ENCODE measurements at regions not wholly inside any gene's neighbourhood (a gene's known extent, or its start where the extent isn't known, plus 50 kb on each side); places are given as distances from the start of the nearest gene placed in this dataset.
"Not testable (repeated sequence)": the region's sequence is repeated elsewhere in the genome, so short reads cannot be mapped to it uniquely, and the experiment has no call there.

- H3K27ac Mint-ChIP-seq; DNase-seq; H3K36me3 Mint-ChIP-seq; H3K4me3 Mint-ChIP-seq; H3K4me1 Mint-ChIP-seq; ATAC-seq; CTCF ChIA-PET; H3K27me3 Mint-ChIP-seq; H3K9me3 Mint-ChIP-seq (ENCODE audit: low read depth): not testable (repeated sequence)
Observed at GRCh38 chr21:13985865-13986863, 224.6 kb downstream of the LIPI start.

DNA sequence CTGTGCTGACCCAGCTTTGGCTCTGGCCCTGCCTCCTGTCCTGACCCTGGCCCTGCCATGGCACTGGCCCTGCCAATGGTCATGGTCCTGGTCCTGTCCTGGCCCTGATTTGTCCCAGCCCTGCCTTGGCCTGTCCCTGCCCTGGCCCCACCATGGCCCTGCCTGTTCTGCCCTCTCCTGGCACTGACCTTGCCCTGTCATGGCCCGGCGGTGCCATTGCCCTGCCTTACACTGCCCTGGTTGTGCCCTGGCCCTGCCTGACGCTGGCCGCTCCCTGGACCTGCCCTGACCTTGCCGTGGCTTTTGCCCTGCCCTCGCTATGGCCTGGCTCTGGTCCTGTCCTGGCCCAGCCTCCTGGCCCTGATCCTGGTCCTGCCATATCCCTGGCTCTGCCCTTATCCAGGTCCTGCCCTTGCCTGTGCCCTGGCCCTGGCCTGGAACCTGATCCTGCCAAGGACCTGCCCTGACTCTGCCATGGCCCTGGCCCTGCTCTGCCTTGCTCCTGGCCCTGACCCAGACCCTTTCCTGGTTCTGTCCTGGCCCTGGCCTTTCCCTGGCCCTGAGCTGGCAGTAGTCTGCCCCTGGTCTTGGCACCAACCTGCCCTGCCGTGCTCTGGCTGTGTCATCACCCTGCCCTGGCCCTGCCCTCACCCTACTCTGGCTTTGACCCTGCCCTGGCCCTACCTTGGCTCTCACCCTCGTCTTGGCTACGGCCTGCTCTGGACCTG is 225.5 kb downstream of the LIPI start:
- ATAC-seq: not testable (repeated sequence)

GRCh38 chr21:13984728-13985127 is 226.0 kb downstream of the LIPI start:
- H3K9me3 Mint-ChIP-seq (ENCODE audit: low read depth); H3K4me1 Mint-ChIP-seq; H3K27me3 Mint-ChIP-seq; DNase-seq; H3K27ac Mint-ChIP-seq; H3K4me3 Mint-ChIP-seq; CTCF ChIA-PET; H3K36me3 Mint-ChIP-seq; ATAC-seq: not testable (repeated sequence)

More for the DNA sequence above, 225.5 kb downstream of the LIPI start:
- H3K27ac Mint-ChIP-seq; DNase-seq; H3K27me3 Mint-ChIP-seq; H3K4me1 Mint-ChIP-seq; H3K36me3 Mint-ChIP-seq; CTCF ChIA-PET; H3K4me3 Mint-ChIP-seq; H3K9me3 Mint-ChIP-seq (ENCODE audit: low read depth): not testable (repeated sequence)

- CTCF ChIA-PET; ATAC-seq; H3K36me3 Mint-ChIP-seq; H3K4me3 Mint-ChIP-seq; H3K4me1 Mint-ChIP-seq; DNase-seq; H3K27me3 Mint-ChIP-seq; H3K9me3 Mint-ChIP-seq (ENCODE audit: low read depth); H3K27ac Mint-ChIP-seq: not testable (repeated sequence)
Observed at GRCh38 chr21:13981176-13982087, 229.3 kb downstream of the LIPI start.

- H3K9me3 Mint-ChIP-seq (ENCODE audit: low read depth); H3K27me3 Mint-ChIP-seq; H3K36me3 Mint-ChIP-seq; H3K4me1 Mint-ChIP-seq; CTCF ChIA-PET: not testable (repeated sequence)
- peak overlapping the region; percentile 61 for H3K4me3 Mint-ChIP-seq
- peak; percentile 78 for DNase-seq
- peak overlapping the region; percentile 38 for H3K27ac Mint-ChIP-seq
- peak; percentile 96 for ATAC-seq
Observed at GRCh38 chr21:13980115-13980662, 230.6 kb downstream of the LIPI start.

- Mint-ChIP-seq H3K27ac (peak overlapping the region; percentile 38), H3K4me3 (peak overlapping the region; percentile 61)
- H3K4me1 Mint-ChIP-seq; CTCF ChIA-PET; H3K9me3 Mint-ChIP-seq (ENCODE audit: low read depth); H3K36me3 Mint-ChIP-seq; DNase-seq; H3K27me3 Mint-ChIP-seq: not testable (repeated sequence)
- ATAC-seq: peak; percentile 21
Observed at GRCh38 chr21:13979608-13980007, 231.1 kb downstream of the LIPI start.

- H3K9me3 Mint-ChIP-seq (ENCODE audit: low read depth); ATAC-seq; H3K27me3 Mint-ChIP-seq; H3K4me3 Mint-ChIP-seq; H3K4me1 Mint-ChIP-seq; H3K27ac Mint-ChIP-seq; CTCF ChIA-PET; DNase-seq; H3K36me3 Mint-ChIP-seq: not testable (repeated sequence)
Observed at GRCh38 chr21:13974582-13974981, 236.2 kb downstream of the LIPI start.

- H3K4me1 Mint-ChIP-seq: peaks cover 10% of the 10 kb centered on the region
- H3K27me3 Mint-ChIP-seq; H3K4me3 Mint-ChIP-seq; ATAC-seq; DNase-seq; H3K27ac Mint-ChIP-seq; CTCF ChIA-PET; H3K9me3 Mint-ChIP-seq (ENCODE audit: low read depth); H3K36me3 Mint-ChIP-seq: not testable (repeated sequence)
Observed at GRCh38 chr21:13969853-13970252, 240.9 kb downstream of the LIPI start.

DNA sequence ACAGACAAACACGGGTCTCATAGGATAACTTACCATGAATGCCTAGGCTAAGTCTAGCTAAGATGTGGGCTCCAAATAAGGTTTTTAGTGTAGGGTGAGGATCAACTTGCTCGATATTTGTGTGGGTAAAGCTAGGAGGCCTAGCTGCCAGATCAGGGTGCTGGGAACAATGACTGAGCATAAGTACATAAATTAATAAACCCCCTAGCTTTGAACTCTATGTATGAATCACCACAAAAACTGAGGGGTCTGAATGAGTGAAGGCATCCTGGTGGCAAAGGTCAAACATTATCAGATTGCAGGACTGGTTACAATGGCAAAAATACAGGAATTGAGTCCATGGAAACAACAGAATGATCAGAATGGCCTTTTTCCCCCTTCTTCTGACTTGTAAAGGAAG is 241.8 kb downstream of the LIPI start:
- ATAC-seq; H3K27me3 Mint-ChIP-seq; H3K36me3 Mint-ChIP-seq; CTCF ChIA-PET; H3K27ac Mint-ChIP-seq; DNase-seq; H3K4me3 Mint-ChIP-seq; H3K9me3 Mint-ChIP-seq (ENCODE audit: low read depth): not testable (repeated sequence)
- H3K4me1 Mint-ChIP-seq: peaks cover 10% of the 10 kb centered on the region

- H3K36me3 Mint-ChIP-seq; H3K4me1 Mint-ChIP-seq; H3K4me3 Mint-ChIP-seq; H3K27ac Mint-ChIP-seq; H3K9me3 Mint-ChIP-seq (ENCODE audit: low read depth); CTCF ChIA-PET; H3K27me3 Mint-ChIP-seq; ATAC-seq; DNase-seq: not testable (repeated sequence)
Observed at GRCh38 chr21:13963259-13963658, 247.5 kb downstream of the LIPI start.

DNA sequence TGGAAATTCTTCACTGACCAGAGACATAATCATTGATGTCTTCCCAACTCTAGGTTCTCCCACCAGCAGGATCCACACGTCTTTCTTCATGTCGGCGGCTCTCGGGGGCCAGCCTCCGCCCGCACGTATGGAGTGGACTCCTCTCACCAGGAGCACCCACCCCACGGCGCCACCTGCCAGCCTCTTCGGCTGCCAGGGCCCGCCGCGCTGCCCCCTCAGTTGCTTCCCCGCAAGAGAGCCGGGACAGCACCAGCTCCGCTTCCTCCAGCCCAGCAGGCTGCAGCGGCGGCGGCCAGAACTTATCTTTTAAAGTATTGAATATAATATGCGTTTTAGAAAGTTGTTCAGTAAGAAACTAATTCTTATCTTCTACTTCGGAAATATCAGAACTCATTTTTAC is 273.5 kb downstream of the LIPI start:
- Mint-ChIP-seq H3K27me3 (peaks cover 2% of the 10 kb centered on the region), H3K4me3 (no peak overlapping the region), H3K27ac (no peak overlapping the region), H3K9me3 (ENCODE audit: low read depth) (no peaks in the 10 kb centered on the region), H3K36me3 (peaks cover 2% of the 10 kb centered on the region), H3K4me1 (no peaks in the 10 kb centered on the region)
- no peak for DNase-seq
- CTCF ChIA-PET: no interaction called here
- ATAC-seq: no peak

- H3K4me3 Mint-ChIP-seq; H3K9me3 Mint-ChIP-seq (ENCODE audit: low read depth); CTCF ChIA-PET: not testable (repeated sequence)
Observed at GRCh38 chr21:13936033-13936937, 274.5 kb downstream of the LIPI start.

More at GRCh38 chr21:13936033-13936937, 274.5 kb downstream of the LIPI start:
- DNase-seq, H3K4me1 Mint-ChIP-seq, ATAC-seq, H3K27ac Mint-ChIP-seq, H3K36me3 Mint-ChIP-seq, H3K27me3 Mint-ChIP-seq: not testable (repeated sequence)
